ENCODE measurements at regions not wholly inside any gene's neighbourhood (a gene's known extent, or its start where the extent isn't known, plus 50 kb on each side); places are given as distances from the start of the nearest gene placed in this dataset.

DNA sequence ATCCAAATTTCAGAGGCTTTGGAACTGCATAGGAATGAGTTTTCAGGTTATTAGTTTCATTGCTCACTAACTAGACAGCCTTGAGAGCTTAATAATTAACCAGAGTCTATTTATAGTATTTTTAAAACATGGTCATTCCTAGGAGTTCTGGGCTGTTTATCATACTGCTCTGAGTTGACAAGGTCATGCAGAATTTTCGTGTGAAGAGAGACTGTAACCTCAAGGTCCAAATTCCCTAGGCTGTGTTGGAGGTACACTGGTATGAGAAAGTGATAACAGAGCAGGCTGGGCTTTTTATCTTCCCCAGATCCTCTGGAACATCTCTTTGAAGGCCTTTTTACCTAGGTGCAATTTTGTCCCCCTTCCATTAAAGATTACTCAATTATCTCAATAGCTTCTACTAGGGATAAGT lies 736.3 kb downstream of the LTN1 start:
- DNase-seq (ENCODE audit: low read depth in 3 of 3, low spot score in 1 of 3) = no peak

GRCh38 chr21:28253961-28254360 lies 738.7 kb downstream of the LTN1 start:
- DNase-seq (ENCODE audit: low read depth in 3 of 3, low spot score in 1 of 3) = no peak

DNA sequence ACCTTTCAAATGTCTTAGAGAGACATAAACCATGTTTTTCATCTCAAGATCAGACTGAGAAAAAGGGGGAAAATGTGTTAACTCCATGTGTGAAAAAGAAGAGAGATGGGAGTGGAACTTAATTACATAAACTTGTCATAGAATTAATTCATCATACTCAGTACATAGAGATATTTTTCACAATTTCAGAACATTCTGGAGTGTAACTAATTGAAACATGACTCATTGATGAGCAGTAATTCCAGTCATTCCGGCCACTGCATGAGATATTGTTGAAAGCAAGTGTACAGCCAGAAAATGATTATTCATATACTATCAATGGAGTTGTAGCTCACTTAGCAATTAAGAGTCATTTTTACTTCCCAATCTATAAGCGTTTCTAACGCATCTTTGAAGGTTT lies 739.3 kb downstream of the LTN1 start:
- no peak for DNase-seq (ENCODE audit: low read depth in 3 of 3, low spot score in 1 of 3)

DNA sequence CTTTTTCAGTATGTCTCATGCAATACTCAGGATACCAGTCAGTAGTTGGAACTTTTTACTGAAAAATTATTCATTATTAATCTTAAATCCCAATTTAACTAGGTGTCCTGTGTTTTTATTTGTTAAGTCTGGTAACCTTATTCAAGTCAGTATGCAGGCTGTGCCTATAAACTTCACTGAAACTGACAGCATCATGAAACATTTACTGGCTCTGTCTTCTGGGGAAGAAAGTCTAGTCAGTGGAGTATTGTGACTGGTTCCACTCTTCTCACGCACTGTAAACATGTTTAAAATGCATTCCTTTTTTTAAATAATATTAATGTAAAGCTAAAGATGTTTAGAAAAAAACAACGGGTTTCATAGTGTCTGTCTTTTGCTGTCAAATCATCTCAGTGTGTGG lies 739.7 kb downstream of the LTN1 start:
- no peak for DNase-seq (ENCODE audit: low read depth in 3 of 3, low spot score in 1 of 3)

DNA sequence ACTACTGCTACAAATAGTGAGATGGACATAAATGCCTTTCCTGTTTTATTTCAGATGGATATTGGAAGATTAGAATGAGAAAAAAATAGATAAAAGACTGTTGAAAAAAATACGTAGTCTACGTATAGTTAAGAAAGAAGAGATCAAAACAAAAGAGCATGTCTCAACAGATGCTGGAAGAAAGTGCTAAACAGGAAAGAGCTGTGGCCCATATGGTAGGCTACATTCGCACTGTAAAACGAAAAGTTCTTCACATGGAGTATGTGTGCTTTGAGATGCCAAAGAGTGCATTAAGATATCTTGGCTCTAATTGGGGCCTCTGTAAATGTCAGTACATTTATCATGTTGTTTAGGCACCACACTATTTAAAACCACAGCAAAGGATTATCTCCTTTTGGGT lies 741.7 kb downstream of the LTN1 start:
- DNase-seq (ENCODE audit: low read depth in 3 of 3, low spot score in 1 of 3) = no peak

DNA sequence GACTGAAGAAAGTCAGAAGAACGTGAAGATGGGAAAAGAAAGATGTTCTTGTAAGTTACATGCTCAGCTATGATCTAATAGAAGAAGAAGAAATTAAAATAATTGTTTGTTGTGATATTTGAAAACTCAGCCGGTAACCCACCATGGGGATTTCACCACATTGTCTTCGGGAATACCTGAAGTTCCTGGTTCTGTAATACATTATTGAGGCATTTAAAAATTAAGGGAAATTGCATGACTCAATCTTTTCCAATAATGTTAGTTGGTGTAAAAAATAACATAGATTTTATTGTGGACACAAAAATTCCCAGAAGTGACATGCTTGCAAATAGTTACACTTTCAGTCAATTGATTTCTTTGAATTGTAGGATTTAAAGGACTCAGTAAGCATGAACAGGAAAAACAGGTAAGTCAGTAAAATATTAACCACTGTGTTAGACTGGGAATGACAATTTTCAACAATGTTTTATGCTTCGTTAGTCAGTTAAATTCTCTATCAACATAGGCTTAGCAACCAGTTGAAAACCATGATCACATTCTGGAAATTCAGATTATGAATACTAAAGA lies 745.1 kb downstream of the LTN1 start:
- no peak for DNase-seq (ENCODE audit: low read depth in 3 of 3, low spot score in 1 of 3)

DNA sequence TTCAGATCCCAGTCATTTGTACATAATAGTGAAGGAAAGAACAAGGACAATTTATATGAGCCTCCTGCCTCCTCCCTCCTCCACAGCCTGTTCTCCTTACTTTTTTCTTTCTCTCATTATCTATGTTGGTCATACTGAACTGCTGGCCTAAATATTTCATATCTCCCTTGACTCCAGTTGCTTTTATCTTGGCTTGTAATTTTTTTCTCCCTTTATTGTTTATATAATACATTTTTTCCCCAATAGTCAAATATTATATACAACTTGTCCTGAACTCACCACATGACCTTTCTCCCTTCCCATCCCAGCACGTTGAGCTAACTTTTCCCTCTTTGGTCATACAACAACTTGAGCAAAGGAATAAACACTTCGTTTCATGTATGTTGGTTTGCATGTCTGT lies 752.1 kb downstream of the LTN1 start:
- no peak for DNase-seq (ENCODE audit: low read depth in 3 of 3, low spot score in 1 of 3)

DNA sequence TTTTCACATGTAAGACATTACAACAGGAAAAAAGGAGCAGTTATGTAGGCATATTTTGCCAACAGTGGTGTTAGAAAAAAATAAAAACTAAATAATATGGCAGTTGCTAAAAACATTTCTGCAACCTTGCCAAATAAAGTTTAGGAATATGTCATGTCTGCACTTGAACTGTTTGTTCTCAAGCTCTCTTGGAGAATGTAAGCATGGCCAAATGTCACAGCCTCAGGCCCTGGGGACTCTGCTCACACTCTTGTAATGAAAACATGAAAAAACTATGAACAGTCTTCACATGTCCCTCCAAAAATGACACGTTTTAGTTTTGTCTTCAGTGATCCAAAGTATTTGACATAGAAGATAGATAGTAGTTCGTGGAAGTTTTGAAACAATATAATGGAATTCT lies 753.3 kb downstream of the LTN1 start:
- no peak for DNase-seq (ENCODE audit: low read depth in 3 of 3, low spot score in 1 of 3)

GRCh38 chr21:28237661-28238060 lies 755.0 kb downstream of the LTN1 start:
- no peak for DNase-seq (ENCODE audit: low read depth in 3 of 3, low spot score in 1 of 3)

- no peak for DNase-seq (ENCODE audit: low read depth in 3 of 3, low spot score in 1 of 3)
Observed at GRCh38 chr21:28235169-28235895, 757.3 kb downstream of the LTN1 start.

- no peak for DNase-seq (ENCODE audit: low read depth in 3 of 3, low spot score in 1 of 3)
Observed at GRCh38 chr21:28234326-28234725, 758.4 kb downstream of the LTN1 start.

DNA sequence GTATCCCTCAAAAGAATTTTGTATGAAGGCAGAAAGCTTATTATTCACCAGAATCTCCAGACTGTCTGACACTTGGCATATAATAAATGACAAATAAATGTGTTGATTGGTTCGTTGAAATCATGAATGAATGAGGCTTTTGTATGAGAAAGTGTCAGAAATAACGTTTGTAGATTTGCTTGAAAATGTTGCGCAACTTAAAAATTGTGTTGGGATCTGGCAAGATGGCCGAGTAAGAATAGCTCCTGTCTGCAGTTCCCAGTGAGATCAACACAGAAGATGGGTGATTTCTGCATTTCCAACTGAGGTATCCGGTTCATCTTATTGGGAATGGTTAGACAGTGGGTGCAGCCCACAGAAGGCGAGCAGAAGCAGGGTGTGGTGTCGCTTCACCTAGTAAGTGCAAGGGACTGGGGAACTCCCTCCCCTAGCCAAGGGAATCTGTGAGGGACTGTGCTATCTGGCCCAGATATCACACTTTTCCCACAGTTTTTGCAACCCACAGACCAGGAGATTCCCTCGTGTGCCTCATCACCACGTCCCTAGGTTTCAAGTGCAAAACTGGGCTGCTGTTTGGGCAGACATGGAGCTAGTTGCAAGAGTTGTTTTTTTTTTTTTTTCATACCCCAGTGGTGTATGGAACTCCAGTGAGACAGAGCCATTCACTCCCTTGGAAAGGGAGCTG lies 759.0 kb downstream of the LTN1 start:
- no peak for DNase-seq (ENCODE audit: low read depth in 3 of 3, low spot score in 1 of 3)

DNA sequence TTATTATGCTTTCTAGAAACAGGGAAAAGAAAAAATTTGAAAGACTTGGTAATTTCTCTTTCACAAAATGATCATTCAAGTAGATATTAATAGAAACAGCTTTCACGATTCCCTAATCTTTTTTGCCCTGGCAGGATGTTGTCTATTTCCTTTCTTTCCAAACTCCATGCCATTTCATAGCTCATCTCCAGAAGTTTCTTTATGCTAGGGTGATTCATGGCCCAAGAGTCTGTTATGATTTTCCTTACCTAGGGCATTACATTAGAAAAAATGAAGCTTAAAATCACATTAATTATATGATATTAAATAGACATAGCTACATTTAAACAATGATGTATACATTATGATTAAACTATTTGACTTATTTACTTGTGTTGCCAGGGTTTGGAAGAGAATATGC lies 762.1 kb downstream of the LTN1 start:
- no peak for DNase-seq (ENCODE audit: low read depth in 3 of 3, low spot score in 1 of 3)

DNA sequence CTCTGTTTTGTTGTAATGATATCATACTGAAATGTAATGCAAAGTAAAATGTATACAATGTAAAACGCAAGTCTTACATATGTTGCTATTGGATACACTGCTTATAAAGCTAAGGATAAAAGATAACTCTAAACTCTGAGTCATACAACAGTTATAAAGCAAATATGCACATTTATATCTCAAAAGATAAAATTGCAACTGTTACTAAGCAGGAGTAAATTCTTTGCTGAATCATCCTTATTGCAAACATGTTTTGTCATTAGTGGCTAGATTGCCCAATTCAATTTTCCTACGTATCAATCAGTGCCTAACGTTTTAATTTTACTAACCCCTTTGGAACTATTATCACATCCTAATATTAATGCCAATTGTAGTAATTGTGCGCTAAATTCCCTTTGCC lies 762.9 kb downstream of the LTN1 start:
- DNase-seq (ENCODE audit: low read depth in 3 of 3, low spot score in 1 of 3) = no peak

DNA sequence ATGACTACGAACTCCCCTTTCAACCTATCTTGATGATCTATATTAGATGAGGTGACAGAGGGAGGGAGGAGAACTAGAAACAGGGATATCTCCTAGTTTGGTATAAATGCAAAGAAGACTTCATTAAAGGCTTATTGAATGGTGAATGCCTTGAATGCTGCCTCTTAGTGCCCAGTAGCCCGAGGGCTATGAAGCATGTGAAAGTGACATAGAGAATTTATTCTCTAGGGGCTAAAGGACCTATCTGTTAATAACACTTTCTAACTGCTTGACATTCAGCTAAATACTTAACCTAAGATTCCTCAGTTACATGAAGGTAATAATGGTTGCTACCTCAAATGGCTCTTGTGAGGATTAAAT lies 764.1 kb downstream of the LTN1 start:
- DNase-seq (ENCODE audit: low read depth in 3 of 3, low spot score in 1 of 3) = no peak

DNA sequence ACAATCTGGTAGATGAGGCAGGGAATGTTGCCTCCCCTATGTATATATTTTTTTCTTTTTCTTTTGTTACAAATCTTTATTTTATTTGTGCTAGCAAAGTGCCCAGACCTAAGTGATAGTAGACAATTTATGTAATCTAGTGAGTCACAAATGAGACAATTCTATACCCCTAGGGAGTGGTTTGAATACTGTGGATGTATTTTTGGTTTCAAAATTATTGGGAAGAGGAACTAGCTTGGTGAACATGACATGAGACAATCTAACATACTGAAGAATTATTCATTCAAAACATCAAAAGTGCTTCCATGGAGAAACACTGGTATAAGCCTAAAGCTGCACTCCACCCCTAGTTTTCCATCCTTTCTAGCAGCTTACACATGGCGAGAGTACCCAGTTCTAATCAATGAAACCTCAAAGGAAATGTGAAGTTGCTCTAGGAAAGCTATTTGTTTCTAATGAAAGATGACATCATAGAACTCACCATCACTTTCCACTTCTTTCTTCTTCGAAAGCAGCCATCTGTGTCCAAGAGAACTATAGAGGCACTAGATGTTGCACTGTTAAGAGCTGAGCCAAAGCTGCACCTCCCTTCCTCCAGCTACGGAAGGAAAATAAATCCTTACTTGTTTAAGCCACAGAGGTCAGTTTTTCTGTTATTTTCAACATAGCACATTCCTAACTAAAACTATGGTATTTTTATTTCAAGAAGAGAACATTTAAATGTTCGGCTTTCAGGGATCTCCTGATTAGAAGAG lies 764.6 kb downstream of the LTN1 start:
- DNase-seq (ENCODE audit: low read depth in 3 of 3, low spot score in 1 of 3) = no peak

GRCh38 chr21:28226563-28226962 lies 766.1 kb downstream of the LTN1 start:
- DNase-seq (ENCODE audit: low read depth in 3 of 3, low spot score in 1 of 3) = no peak

DNA sequence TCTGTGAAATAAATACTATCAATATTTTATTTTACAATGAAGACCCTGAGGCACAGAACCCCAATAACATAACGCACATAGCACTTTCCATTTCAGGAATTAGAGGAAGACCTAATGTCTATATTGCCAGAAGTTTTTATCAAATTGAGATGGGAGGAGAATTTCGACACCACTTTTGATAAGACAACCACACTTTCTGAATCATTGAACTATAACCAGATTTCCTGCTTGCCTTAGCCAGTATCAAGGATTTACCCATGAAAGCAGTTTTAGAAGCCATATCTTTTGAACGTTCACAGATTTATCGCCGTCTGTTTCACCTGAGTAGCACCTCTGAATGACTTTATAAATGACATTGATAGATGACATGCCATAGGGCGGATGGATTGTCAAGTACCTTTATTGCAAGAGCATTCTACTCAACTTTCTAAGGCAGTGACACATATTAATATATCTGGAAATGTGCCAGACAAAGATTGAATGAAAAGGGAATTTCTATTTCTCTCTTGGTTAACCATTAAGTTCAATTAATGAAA lies 768.4 kb downstream of the LTN1 start:
- DNase-seq (ENCODE audit: low read depth in 3 of 3, low spot score in 1 of 3) = no peak

- no peak for DNase-seq (ENCODE audit: low read depth in 3 of 3, low spot score in 1 of 3)
Observed at GRCh38 chr21:28221984-28222383, 770.7 kb downstream of the LTN1 start.

DNA sequence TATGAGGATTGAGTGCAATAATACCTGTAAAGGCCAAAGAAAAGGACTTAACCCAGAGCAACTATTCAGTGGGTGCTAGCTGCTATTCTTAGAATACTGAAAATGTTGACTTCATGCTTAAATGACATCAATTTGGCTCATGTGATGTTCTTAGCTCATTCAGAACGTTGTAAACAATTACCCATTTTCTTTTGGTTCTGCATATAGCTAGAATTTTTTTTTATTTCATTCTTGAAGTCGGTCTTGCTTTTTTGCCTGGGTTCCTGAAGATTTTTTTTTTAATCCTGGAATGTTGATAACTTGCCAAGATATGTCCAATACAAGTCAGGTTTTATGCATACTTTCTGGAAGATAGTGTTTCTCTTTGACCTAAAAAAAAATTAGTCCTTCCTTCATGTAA lies 772.0 kb downstream of the LTN1 start:
- DNase-seq (ENCODE audit: low read depth in 3 of 3, low spot score in 1 of 3) = no peak

DNA sequence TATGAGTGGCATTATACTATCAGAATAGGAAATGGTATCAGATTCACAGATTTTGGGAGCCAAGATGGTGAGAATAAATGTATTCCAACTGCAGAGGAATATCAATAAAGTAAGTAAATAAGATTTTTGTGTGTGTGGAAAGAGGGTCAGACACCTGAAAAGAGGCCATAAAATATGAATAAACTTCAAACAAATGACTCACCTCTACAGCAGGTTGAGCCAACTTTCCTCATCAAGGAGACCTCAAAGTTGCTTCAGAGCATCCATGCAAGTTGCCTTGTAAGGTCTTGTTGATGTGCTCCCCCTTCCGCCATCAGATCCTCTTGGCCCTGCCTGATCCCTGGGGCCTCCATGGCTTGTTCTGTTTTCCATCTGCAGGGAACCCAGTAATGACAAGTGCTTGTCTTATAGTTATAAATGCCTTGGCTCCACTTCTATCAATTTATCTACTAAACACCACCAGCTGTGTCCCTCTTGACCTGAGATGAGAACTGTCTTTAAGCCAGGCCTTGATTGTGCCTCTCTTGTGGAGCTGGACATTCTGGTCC lies 775.6 kb downstream of the LTN1 start:
- DNase-seq (ENCODE audit: low read depth in 3 of 3, low spot score in 1 of 3) = no peak

All from stimulated activated CD4-positive, alpha-beta T cell treated with anti-CD3 and anti-CD28 coated beads, TNF-alpha, amount 100 ng/mL, for 1 hour (primary cell).